ENCODE measurements at regions not wholly inside any gene's neighbourhood (a gene's known extent, or its start where the extent isn't known, plus 50 kb on each side); places are given as distances from the start of the nearest gene placed in this dataset.
"Not testable (repeated sequence)": the region's sequence is repeated elsewhere in the genome, so short reads cannot be mapped to it uniquely, and the experiment has no call there.

- H3K4me2 ChIP-seq (ENCODE audit: low read depth, low read length, poor library complexity, severe bottlenecking); H4K20me1 ChIP-seq (ENCODE audit: insufficient read depth, low read depth, low read length); DNase-seq; H3K27ac ChIP-seq (ENCODE audit: low read length); H3K4me3 ChIP-seq (ENCODE audit: low read length); H3K9ac ChIP-seq (ENCODE audit: low read length); H3K27me3 ChIP-seq (ENCODE audit: low read length); H3K9me3 ChIP-seq (ENCODE audit: low read length); H3K79me2 ChIP-seq (ENCODE audit: low read length); H3K9me2 ChIP-seq (replicated peaks; ENCODE audit: insufficient read depth, low read length); H2AFZ ChIP-seq (ENCODE audit: low read length); H3K36me3 ChIP-seq (ENCODE audit: insufficient read depth, low read length); H3K4me1 ChIP-seq (ENCODE audit: low read length): not testable (repeated sequence)
Observed at GRCh38 chr21:9822093-9822820, 699.1 kb upstream of the TPTE start.

GRCh38 chr21:9823197-9824157, 697.9 kb upstream of the TPTE start:
- DNase-seq; H4K20me1 ChIP-seq (ENCODE audit: insufficient read depth, low read depth, low read length); H3K27me3 ChIP-seq (ENCODE audit: low read length); H3K4me1 ChIP-seq (ENCODE audit: low read length); H3K4me3 ChIP-seq (ENCODE audit: low read length); H3K79me2 ChIP-seq (ENCODE audit: low read length); H3K9ac ChIP-seq (ENCODE audit: low read length); H2AFZ ChIP-seq (ENCODE audit: low read length); H3K9me2 ChIP-seq (replicated peaks; ENCODE audit: insufficient read depth, low read length); H3K4me2 ChIP-seq (ENCODE audit: low read depth, low read length, poor library complexity, severe bottlenecking); H3K9me3 ChIP-seq (ENCODE audit: low read length); H3K27ac ChIP-seq (ENCODE audit: low read length); H3K36me3 ChIP-seq (ENCODE audit: insufficient read depth, low read length): not testable (repeated sequence)

GRCh38 chr21:9830801-9831200, 690.6 kb upstream of the TPTE start:
- not testable (repeated sequence) for H3K9me2 ChIP-seq (replicated peaks; ENCODE audit: insufficient read depth, low read length); H3K9ac ChIP-seq (ENCODE audit: low read length)

GRCh38 chr21:9832751-9833150, 688.6 kb upstream of the TPTE start:
- H3K4me3 ChIP-seq (ENCODE audit: low read length); H3K9ac ChIP-seq (ENCODE audit: low read length); H4K20me1 ChIP-seq (ENCODE audit: insufficient read depth, low read depth, low read length); H2AFZ ChIP-seq (ENCODE audit: low read length); H3K27ac ChIP-seq (ENCODE audit: low read length); H3K79me2 ChIP-seq (ENCODE audit: low read length); H3K4me2 ChIP-seq (ENCODE audit: low read depth, low read length, poor library complexity, severe bottlenecking); H3K9me2 ChIP-seq (replicated peaks; ENCODE audit: insufficient read depth, low read length); H3K4me1 ChIP-seq (ENCODE audit: low read length); DNase-seq; H3K27me3 ChIP-seq (ENCODE audit: low read length); H3K36me3 ChIP-seq (ENCODE audit: insufficient read depth, low read length): not testable (repeated sequence)
- H3K9me3 ChIP-seq (ENCODE audit: low read length), result peaks cover 11% of the 10 kb centered on the region

More at GRCh38 chr21:9830801-9831200, 690.6 kb upstream of the TPTE start:
- not testable (repeated sequence) for H3K27ac ChIP-seq (ENCODE audit: low read length); H2AFZ ChIP-seq (ENCODE audit: low read length); H4K20me1 ChIP-seq (ENCODE audit: insufficient read depth, low read depth, low read length); DNase-seq; H3K4me1 ChIP-seq (ENCODE audit: low read length); H3K27me3 ChIP-seq (ENCODE audit: low read length); H3K4me3 ChIP-seq (ENCODE audit: low read length); H3K36me3 ChIP-seq (ENCODE audit: insufficient read depth, low read length); H3K9me3 ChIP-seq (ENCODE audit: low read length); H3K4me2 ChIP-seq (ENCODE audit: low read depth, low read length, poor library complexity, severe bottlenecking); H3K79me2 ChIP-seq (ENCODE audit: low read length)

- not testable (repeated sequence) for H3K27me3 ChIP-seq (ENCODE audit: low read length); H2AFZ ChIP-seq (ENCODE audit: low read length); H4K20me1 ChIP-seq (ENCODE audit: insufficient read depth, low read depth, low read length); H3K4me3 ChIP-seq (ENCODE audit: low read length); H3K27ac ChIP-seq (ENCODE audit: low read length); H3K36me3 ChIP-seq (ENCODE audit: insufficient read depth, low read length); DNase-seq; H3K9ac ChIP-seq (ENCODE audit: low read length); H3K4me1 ChIP-seq (ENCODE audit: low read length); H3K79me2 ChIP-seq (ENCODE audit: low read length); H3K4me2 ChIP-seq (ENCODE audit: low read depth, low read length, poor library complexity, severe bottlenecking); H3K9me2 ChIP-seq (replicated peaks; ENCODE audit: insufficient read depth, low read length)
- H3K9me3 ChIP-seq (ENCODE audit: low read length), result peaks cover 40% of the 10 kb centered on the region
Observed at GRCh38 chr21:9836547-9836946, 684.8 kb upstream of the TPTE start.

- DNase-seq; H3K36me3 ChIP-seq (ENCODE audit: insufficient read depth, low read length); H3K27me3 ChIP-seq (ENCODE audit: low read length); H2AFZ ChIP-seq (ENCODE audit: low read length); H3K4me1 ChIP-seq (ENCODE audit: low read length); H4K20me1 ChIP-seq (ENCODE audit: insufficient read depth, low read depth, low read length); H3K9me2 ChIP-seq (replicated peaks; ENCODE audit: insufficient read depth, low read length); H3K4me3 ChIP-seq (ENCODE audit: low read length); H3K4me2 ChIP-seq (ENCODE audit: low read depth, low read length, poor library complexity, severe bottlenecking); H3K27ac ChIP-seq (ENCODE audit: low read length); H3K79me2 ChIP-seq (ENCODE audit: low read length); H3K9ac ChIP-seq (ENCODE audit: low read length): not testable (repeated sequence)
- peaks cover 40% of the 10 kb centered on the region for H3K9me3 ChIP-seq (ENCODE audit: low read length)
Observed at GRCh38 chr21:9837001-9837400, 684.4 kb upstream of the TPTE start.

- not testable (repeated sequence) for H3K4me3 ChIP-seq (ENCODE audit: low read length); H3K27me3 ChIP-seq (ENCODE audit: low read length); H4K20me1 ChIP-seq (ENCODE audit: insufficient read depth, low read depth, low read length); H3K9ac ChIP-seq (ENCODE audit: low read length); H3K4me1 ChIP-seq (ENCODE audit: low read length); DNase-seq; H3K79me2 ChIP-seq (ENCODE audit: low read length); H3K9me2 ChIP-seq (replicated peaks; ENCODE audit: insufficient read depth, low read length); H3K4me2 ChIP-seq (ENCODE audit: low read depth, low read length, poor library complexity, severe bottlenecking); H3K27ac ChIP-seq (ENCODE audit: low read length); H2AFZ ChIP-seq (ENCODE audit: low read length); H3K36me3 ChIP-seq (ENCODE audit: insufficient read depth, low read length)
- peaks cover 40% of the 10 kb centered on the region for H3K9me3 ChIP-seq (ENCODE audit: low read length)
Observed at GRCh38 chr21:9837526-9837925, 683.9 kb upstream of the TPTE start.

- H3K4me3 ChIP-seq (ENCODE audit: low read length), result no peak overlapping the region
Observed at GRCh38 chr21:9837946-9838737, 683.2 kb upstream of the TPTE start.

More at GRCh38 chr21:9837946-9838737, 683.2 kb upstream of the TPTE start:
- H3K27me3 ChIP-seq (ENCODE audit: low read length), result no peaks in the 10 kb centered on the region
- H3K27ac ChIP-seq (ENCODE audit: low read length), result no peak overlapping the region
- no peaks in the 10 kb centered on the region for H3K79me2 ChIP-seq (ENCODE audit: low read length)
- H3K9me2 ChIP-seq (replicated peaks; ENCODE audit: insufficient read depth, low read length), result no peaks in the 10 kb centered on the region
- DNase-seq, result no peak
- H3K4me1 ChIP-seq (ENCODE audit: low read length), result no peaks in the 10 kb centered on the region
- H2AFZ ChIP-seq (ENCODE audit: low read length), result no peak overlapping the region
- no peak overlapping the region for H3K9ac ChIP-seq (ENCODE audit: low read length)
- no peaks in the 10 kb centered on the region for H4K20me1 ChIP-seq (ENCODE audit: insufficient read depth, low read depth, low read length)
- no peak overlapping the region for H3K4me2 ChIP-seq (ENCODE audit: low read depth, low read length, poor library complexity, severe bottlenecking)
- H3K36me3 ChIP-seq (ENCODE audit: insufficient read depth, low read length), result no peaks in the 10 kb centered on the region
- peaks cover 43% of the 10 kb centered on the region for H3K9me3 ChIP-seq (ENCODE audit: low read length)
